Endothelial cell (in vitro differentiated cells): ENCODE measurements at regions not wholly inside any gene's neighbourhood (a gene's known extent, or its start where the extent isn't known, plus 50 kb on each side); places are given as distances from the start of the nearest gene placed in this dataset.

Source experiments
- DNase-seq: peaks from one replicate; pipeline ENCODE4 v3.0.0; 2021; ENCODE audit warnings: low spot score
- H3K27ac Mint-ChIP-seq: one replicate; pipeline ENCODE4 v1.8.0; 2021; ENCODE audit warnings: mixed read lengths, inconsistent platforms; ENCODE audit not compliant: unreplicated experiment
- H3K27me3 Mint-ChIP-seq: one replicate; pipeline ENCODE4 v1.8.0; 2021; ENCODE audit warnings: mild to moderate bottlenecking, moderate library complexity, mixed read lengths, inconsistent platforms; ENCODE audit not compliant: unreplicated experiment
- H3K36me3 Mint-ChIP-seq: one replicate; pipeline ENCODE4 v1.8.0; 2021; ENCODE audit warnings: mild to moderate bottlenecking, low read depth, mixed read lengths, inconsistent platforms; ENCODE audit not compliant: unreplicated experiment
- H3K4me1 Mint-ChIP-seq: one replicate; pipeline ENCODE4 v1.8.0; 2021; ENCODE audit warnings: mild to moderate bottlenecking, mixed read lengths, inconsistent platforms; ENCODE audit not compliant: unreplicated experiment
- H3K4me3 Mint-ChIP-seq: one replicate; pipeline ENCODE4 v1.8.0; 2021; ENCODE audit warnings: mild to moderate bottlenecking, mixed read lengths, inconsistent platforms; ENCODE audit not compliant: unreplicated experiment
- H3K9me3 Mint-ChIP-seq: one replicate; pipeline ENCODE4 v1.8.0; 2021; ENCODE audit warnings: mixed read lengths, inconsistent platforms; ENCODE audit not compliant: unreplicated experiment
- CTCF ChIP-seq: fragments of 200-600 bp; sonication (generic); IDR thresholded peaks from one replicate; pipeline ENCODE4 v1.5.0; 2021; ENCODE audit warnings: antibody characterized with exemption; ENCODE audit not compliant: unreplicated experiment

- TF ChIP-seq CTCF: no peak
- H3K27ac Mint-ChIP-seq: no peak overlapping the region
- no peaks in the 10 kb centered on the region for H3K9me3 Mint-ChIP-seq
- DNase-seq: no peak
- H3K36me3 Mint-ChIP-seq: no peaks in the 10 kb centered on the region
- H3K27me3 Mint-ChIP-seq: no peaks in the 10 kb centered on the region
- no peaks in the 10 kb centered on the region for H3K4me1 Mint-ChIP-seq
- no peak overlapping the region for H3K4me3 Mint-ChIP-seq
Observed at GRCh38 chr4:91973479-91974153, 330.1 kb upstream of the GRID2 start.

GRCh38 chr4:91984466-91984865, 319.3 kb upstream of the GRID2 start:
- DNase-seq: no peak
- H3K4me3 Mint-ChIP-seq: no peak overlapping the region
- H3K27me3 Mint-ChIP-seq: no peaks in the 10 kb centered on the region
- TF ChIP-seq CTCF: no peak
- H3K4me1 Mint-ChIP-seq: no peaks in the 10 kb centered on the region
- H3K27ac Mint-ChIP-seq: no peak overlapping the region
- H3K9me3 Mint-ChIP-seq: no peaks in the 10 kb centered on the region
- H3K36me3 Mint-ChIP-seq: no peaks in the 10 kb centered on the region

GRCh38 chr4:91989914-91990313, 313.9 kb upstream of the GRID2 start:
- no peaks in the 10 kb centered on the region for H3K4me1 Mint-ChIP-seq
- H3K9me3 Mint-ChIP-seq: no peaks in the 10 kb centered on the region

GRCh38 chr4:91990726-91991125, 313.0 kb upstream of the GRID2 start:
- DNase-seq: no peak
- Mint-ChIP-seq H3K9me3 (no peaks in the 10 kb centered on the region), H3K4me3 (no peak overlapping the region), H3K27ac (no peak overlapping the region), H3K4me1 (no peaks in the 10 kb centered on the region), H3K36me3 (no peaks in the 10 kb centered on the region), H3K27me3 (no peaks in the 10 kb centered on the region)
- no peak for TF ChIP-seq CTCF

More at GRCh38 chr4:91989914-91990313, 313.9 kb upstream of the GRID2 start:
- H3K4me3 Mint-ChIP-seq: no peak overlapping the region
- no peaks in the 10 kb centered on the region for H3K36me3 Mint-ChIP-seq
- TF ChIP-seq CTCF: no peak
- no peak for DNase-seq
- H3K27ac Mint-ChIP-seq: no peak overlapping the region
- no peaks in the 10 kb centered on the region for H3K27me3 Mint-ChIP-seq

- no peak for TF ChIP-seq CTCF
- Mint-ChIP-seq H3K9me3 (no peaks in the 10 kb centered on the region), H3K27me3 (no peaks in the 10 kb centered on the region), H3K36me3 (no peaks in the 10 kb centered on the region), H3K4me1 (no peaks in the 10 kb centered on the region), H3K27ac (no peak overlapping the region), H3K4me3 (no peak overlapping the region)
- no peak for DNase-seq
Observed at GRCh38 chr4:91997045-91997444, 306.7 kb upstream of the GRID2 start.
